T-cell (primary cell): ENCODE measurements at regions not wholly inside any gene's neighbourhood (a gene's known extent, or its start where the extent isn't known, plus 50 kb on each side); places are given as distances from the start of the nearest gene placed in this dataset.

Experiments
- ATAC-seq, 4 experiments: fragments of 200-7000 bp in 3 of 4; fragments of 150-1000 bp in 1 of 4; cut with Tn5 transposase; replicated peaks in 1 of 4; 1 replicate in 3 of 4; 2 replicates in 1 of 4; pipeline ENCODE4 v1.10.0; 2021; ENCODE audit warnings: moderate library complexity in 3 of 4, mild to moderate bottlenecking in 2 of 4, moderate number of reproducible peaks in 1 of 4
- CTCF ChIA-PET, 2 donors: fragments of 300-600 bp; sonication (Branson Sonifier 250); formaldehyde crosslinking; loops; one replicate each; lab custom pipeline; 2022; ENCODE audit warnings: antibody characterized with exemption in 2 of 2; lab: Charles Lee
- POLR2A ChIA-PET, 2 donors: fragments of 300-600 bp; sonication (Branson Sonifier 250); formaldehyde crosslinking; loops; one replicate each; lab custom pipeline; 2022; ENCODE audit warnings: antibody characterized with exemption in 2 of 2; lab: Charles Lee
- DNase-seq, 35 experiments: peaks; one replicate each; pipeline versions ENCODE4 v3.0.0 to v3.0.0-alpha.2; 2013 to 2023
- H3K27ac ChIP-seq: one replicate; pipeline ENCODE4 v1.5.1; 2013; ENCODE audit warnings: low read length
- H3K27me3 ChIP-seq, 2 experiments: replicated peaks in 1 of 2; 1 replicate in 1 of 2; 2 replicates in 1 of 2; pipeline versions ENCODE4 v1.6.1 to v1.7.0; 2013; ENCODE audit warnings: low read length in 1 of 2, mixed read lengths in 1 of 2; ENCODE audit not compliant: control insufficient read depth in 2 of 2, insufficient read depth in 2 of 2; ENCODE audit errors: extremely low read depth in 1 of 2
- H3K36me3 ChIP-seq, 2 donors: 1 replicate in 1 of 2; 2 replicates in 1 of 2; pipeline versions ENCODE4 v1.6.1 to v1.7.0; 2013; ENCODE audit warnings: low read length in 1 of 2; ENCODE audit not compliant: control insufficient read depth in 2 of 2, insufficient read depth in 1 of 2; ENCODE audit errors: extremely low read depth in 1 of 2
- H3K4me1 ChIP-seq, 2 experiments: 1 replicate in 1 of 2; 2 replicates in 1 of 2; pipeline versions ENCODE4 v1.6.1 to v1.7.0; 2013; ENCODE audit warnings: low read length in 2 of 2, mixed read lengths in 1 of 2; ENCODE audit not compliant: insufficient read depth in 2 of 2, control insufficient read depth in 1 of 2; ENCODE audit errors: extremely low read depth in 1 of 2
- H3K4me3 ChIP-seq, 2 donors: 1 replicate in 1 of 2; 2 replicates in 1 of 2; pipeline versions ENCODE4 v1.5.1 to v1.7.0; 2013; ENCODE audit warnings: mild to moderate bottlenecking in 2 of 2, low read length in 1 of 2, moderate library complexity in 1 of 2; ENCODE audit not compliant: control insufficient read depth in 1 of 2; ENCODE audit errors: extremely low read depth in 1 of 2
- H3K9me3 ChIP-seq: 2 replicates; pipeline ENCODE4 v1.7.0; 2013
- H3K27ac Mint-ChIP-seq, 2 donors: one replicate each; pipeline ENCODE4 v1.8.0; 2020 to 2021; ENCODE audit warnings: mild to moderate bottlenecking in 2 of 2, mixed read lengths in 2 of 2
- H3K27me3 Mint-ChIP-seq, 2 donors: one replicate each; pipeline ENCODE4 v1.8.0; 2021 to 2022; ENCODE audit warnings: mixed read lengths in 2 of 2
- H3K36me3 Mint-ChIP-seq: one replicate; pipeline ENCODE4 v1.8.0; 2021; ENCODE audit warnings: mixed read lengths
- H3K4me1 Mint-ChIP-seq, 3 donors: one replicate each; pipeline ENCODE4 v1.8.0; 2020 to 2022; ENCODE audit warnings: mixed read lengths in 3 of 3, mild to moderate bottlenecking in 1 of 3
- H3K4me3 Mint-ChIP-seq, 3 donors: one replicate each; pipeline ENCODE4 v1.8.0; 2020 to 2022; ENCODE audit warnings: mild to moderate bottlenecking in 3 of 3, mixed read lengths in 3 of 3, moderate library complexity in 3 of 3
- H3K9me3 Mint-ChIP-seq, 3 donors: one replicate each; pipeline ENCODE4 v1.8.0; 2020 to 2022; ENCODE audit warnings: mixed read lengths in 3 of 3
- WGBS: methylation state at CpG from one replicate; pipeline ENCODE4 v1.1.5; 2013; ENCODE audit warnings: missing lambda C conversion rate; ENCODE audit not compliant: insufficient coverage; 5-methylcytosine and 5-hydroxymethylcytosine counted together

GRCh38 chr17:51541215-51541614, 280.9 kb downstream of the UTP18 start:
- Mint-ChIP-seq H3K4me3 (no peak overlapping the region), H3K9me3 (no peaks in the 10 kb centered on the region), H3K27me3 (no peaks in the 10 kb centered on the region), H3K27ac (no peak overlapping the region), H3K36me3 (no peaks in the 10 kb centered on the region), H3K4me1 (peaks cover 13 to 26% (median 18%) of the 10 kb centered on the region in 3 donors)
- no peak for ATAC-seq
- POLR2A ChIA-PET = no interaction called here
- CTCF ChIA-PET = interaction anchor here (0.6 to 1.5 kb wide), 4 partner anchors 8 to 398 kb away, joined by 3 to 12 read pairs (median 6); no protein-coding TSS in a partner anchor
- WGBS = 80% methylated on average over 1 of the region's 3 CpGs
- H3K9me3 ChIP-seq = no peaks in the 10 kb centered on the region
- H3K4me1 ChIP-seq = peaks cover 4 to 8% of the 10 kb centered on the region in 2 experiments
- H3K27ac ChIP-seq = no peak overlapping the region
- no peak overlapping the region for H3K4me3 ChIP-seq
- H3K36me3 ChIP-seq = no peaks in the 10 kb centered on the region
- no peak for DNase-seq
- peaks cover 0 to 7% of the 10 kb centered on the region in 2 experiments for H3K27me3 ChIP-seq

DNA sequence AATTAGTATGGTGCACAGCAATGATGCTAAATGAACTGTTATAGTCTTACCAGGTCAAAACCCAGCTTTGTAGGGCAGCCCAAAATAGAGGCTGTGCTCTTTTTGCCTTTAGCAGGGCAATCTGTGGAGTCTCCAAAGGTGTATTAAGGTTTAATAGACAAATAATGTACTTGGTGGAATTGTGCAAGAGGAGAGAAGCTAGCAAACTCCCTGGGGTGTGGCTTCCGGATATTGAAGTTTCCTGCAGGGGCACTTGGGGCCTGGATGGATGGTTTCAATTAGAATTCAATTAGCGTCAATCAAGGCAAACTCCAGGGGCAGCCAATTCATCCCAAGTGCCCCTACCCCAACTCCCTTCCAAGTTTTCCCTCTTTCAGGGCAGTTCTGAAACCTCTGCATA, 285.8 kb downstream of the UTP18 start:
- H3K9me3 Mint-ChIP-seq = no peaks in the 10 kb centered on the region
- H3K4me1 Mint-ChIP-seq = peaks cover 1 to 7% (median 2%) of the 10 kb centered on the region in 3 donors
- no peaks in the 10 kb centered on the region for H3K36me3 Mint-ChIP-seq
- no peak overlapping the region for H3K27ac Mint-ChIP-seq
- no CpG with 5 or more reads among the region's 2 CpGs for WGBS
- Histone ChIP-seq H3K36me3 (no peaks in the 10 kb centered on the region), H3K4me1 (no peaks in the 10 kb centered on the region), H3K4me3 (no peak overlapping the region), H3K27ac (no peak overlapping the region), H3K27me3 (peaks cover 0 to 5% of the 10 kb centered on the region in 2 experiments), H3K9me3 (no peaks in the 10 kb centered on the region)
- DNase-seq (no peak), ATAC-seq (no peak)
- peaks cover 0 to under 1% of the 10 kb centered on the region in 2 donors for H3K27me3 Mint-ChIP-seq
- CTCF ChIA-PET = no interaction called here
- no peak overlapping the region for H3K4me3 Mint-ChIP-seq
- POLR2A ChIA-PET = no interaction called here

- H3K4me3 ChIP-seq = no peak overlapping the region
- no peaks in the 10 kb centered on the region for H3K4me1 Mint-ChIP-seq
- POLR2A ChIA-PET = no interaction called here
Observed at GRCh38 chr17:51548125-51548524, 287.8 kb downstream of the UTP18 start.

DNA sequence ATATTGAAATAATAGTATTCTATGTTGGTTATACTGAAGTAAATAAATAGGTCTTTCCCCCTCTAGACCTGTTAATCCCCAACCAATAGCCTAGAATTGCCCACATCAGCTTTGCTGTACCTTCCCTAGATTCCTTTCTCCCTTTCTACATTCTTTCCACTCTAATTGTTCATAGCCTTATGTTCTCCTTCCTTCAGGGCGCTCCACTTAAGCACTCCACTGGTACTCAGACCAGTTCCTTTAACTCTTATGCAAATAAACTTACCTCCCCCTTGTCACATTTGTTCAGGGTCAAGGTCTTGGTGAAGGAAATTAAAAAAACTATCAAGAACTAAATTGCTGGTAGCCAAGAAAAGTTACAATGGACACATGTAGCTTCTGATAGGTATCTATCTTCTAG, 294.8 kb downstream of the UTP18 start:
- H3K4me1 ChIP-seq = no peaks in the 10 kb centered on the region
- DNase-seq (no peak), ATAC-seq (no peak)
- ChIA-PET POLR2A (no interaction called here), CTCF (no interaction called here)
- peaks cover 0 to 4% of the 10 kb centered on the region in 2 experiments for H3K27me3 ChIP-seq
- H3K9me3 ChIP-seq = no peaks in the 10 kb centered on the region
- H3K9me3 Mint-ChIP-seq = no peaks in the 10 kb centered on the region
- H3K4me3 ChIP-seq = no peak overlapping the region
- no peaks in the 10 kb centered on the region for H3K36me3 Mint-ChIP-seq
- no CpG with 5 or more reads among the region's 1 CpG for WGBS
- H3K27me3 Mint-ChIP-seq = peaks cover 22 to 25% of the 10 kb centered on the region in 2 donors
- no peaks in the 10 kb centered on the region for H3K36me3 ChIP-seq
- no peak overlapping the region for H3K4me3 Mint-ChIP-seq
- no peak overlapping the region for H3K27ac ChIP-seq
- no peak overlapping the region for H3K27ac Mint-ChIP-seq
- no peaks in the 10 kb centered on the region for H3K4me1 Mint-ChIP-seq

More at GRCh38 chr17:51548125-51548524, 287.8 kb downstream of the UTP18 start:
- no peak overlapping the region for H3K27ac Mint-ChIP-seq
- DNase-seq (no peak), ATAC-seq (no peak)
- peaks cover 2 to 10% of the 10 kb centered on the region in 2 donors for H3K27me3 Mint-ChIP-seq
- WGBS = 64% methylated on average over 3 of the region's 4 CpGs
- Histone ChIP-seq H3K27me3 (peaks cover 0 to 5% of the 10 kb centered on the region in 2 experiments), H3K9me3 (no peaks in the 10 kb centered on the region), H3K4me1 (no peaks in the 10 kb centered on the region), H3K27ac (no peak overlapping the region), H3K36me3 (no peaks in the 10 kb centered on the region)
- no peaks in the 10 kb centered on the region for H3K36me3 Mint-ChIP-seq
- no peak overlapping the region for H3K4me3 Mint-ChIP-seq
- CTCF ChIA-PET = no interaction called here
- H3K9me3 Mint-ChIP-seq = no peaks in the 10 kb centered on the region

DNA sequence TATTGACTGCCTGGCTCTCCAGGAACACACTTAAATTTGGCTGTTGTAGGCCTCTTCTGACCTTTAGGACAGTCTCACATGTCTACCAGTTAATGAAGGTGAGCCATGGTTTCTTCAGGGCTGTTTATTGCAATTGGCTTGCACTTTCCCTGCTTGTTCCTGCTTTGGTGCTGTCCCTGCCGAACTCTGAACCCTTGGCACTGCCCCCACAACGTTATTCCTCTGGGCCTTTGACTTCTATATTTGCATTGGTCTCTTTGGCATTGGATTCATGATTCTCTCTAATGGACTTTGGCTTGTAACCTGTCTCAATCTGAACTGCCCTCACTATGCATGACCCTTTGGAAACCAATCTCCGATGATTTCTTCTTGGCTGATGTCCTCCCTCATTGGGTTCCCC, 299.4 kb downstream of the UTP18 start:
- no peak overlapping the region for H3K4me3 ChIP-seq
- no peak for ATAC-seq
- Mint-ChIP-seq H3K36me3 (no peaks in the 10 kb centered on the region), H3K4me1 (no peaks in the 10 kb centered on the region), H3K9me3 (no peaks in the 10 kb centered on the region), H3K27ac (no peak overlapping the region), H3K4me3 (no peak overlapping the region), H3K27me3 (peaks cover 28 to 41% of the 10 kb centered on the region in 2 donors)
- H3K9me3 ChIP-seq = no peaks in the 10 kb centered on the region
- H3K27ac ChIP-seq = no peak overlapping the region
- peaks cover 0 to 2% of the 10 kb centered on the region in 2 experiments for H3K27me3 ChIP-seq
- POLR2A ChIA-PET = no interaction called here
- CTCF ChIA-PET = no interaction called here
- no peak for DNase-seq
- no peaks in the 10 kb centered on the region for H3K4me1 ChIP-seq
- 22% methylated on average over 2 of the region's 3 CpGs for WGBS
- no peaks in the 10 kb centered on the region for H3K36me3 ChIP-seq

DNA sequence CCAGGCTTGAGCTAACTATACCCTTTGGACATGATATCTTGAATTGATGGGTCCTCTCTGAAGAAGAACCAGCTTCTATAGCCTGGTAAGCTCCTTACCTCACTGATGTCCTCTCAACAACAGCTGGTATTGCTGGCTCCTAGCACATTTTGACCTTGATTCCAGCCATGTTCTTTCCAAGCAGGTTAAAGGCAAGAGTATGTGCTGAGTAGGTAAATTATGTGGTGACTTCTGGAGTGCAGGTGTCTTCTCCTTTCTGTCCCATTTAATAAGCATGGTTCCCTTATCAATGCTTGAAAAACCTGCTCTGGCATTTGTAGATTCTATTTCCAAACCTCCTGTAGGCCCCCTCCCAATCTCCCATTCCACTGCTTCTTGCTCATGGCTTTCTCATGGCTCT, 300.1 kb downstream of the UTP18 start:
- H3K9me3 Mint-ChIP-seq = no peaks in the 10 kb centered on the region
- Histone ChIP-seq H3K4me3 (no peak overlapping the region), H3K27me3 (peaks cover 0 to 2% of the 10 kb centered on the region in 2 experiments), H3K9me3 (no peaks in the 10 kb centered on the region), H3K4me1 (no peaks in the 10 kb centered on the region), H3K27ac (no peak overlapping the region), H3K36me3 (no peaks in the 10 kb centered on the region)
- ATAC-seq (no peak), DNase-seq (no peak)
- H3K36me3 Mint-ChIP-seq = no peaks in the 10 kb centered on the region
- H3K4me1 Mint-ChIP-seq = no peaks in the 10 kb centered on the region
- H3K27ac Mint-ChIP-seq = no peak overlapping the region
- ChIA-PET POLR2A (no interaction called here), CTCF (no interaction called here)
- peaks cover 25 to 40% of the 10 kb centered on the region in 2 donors for H3K27me3 Mint-ChIP-seq
- H3K4me3 Mint-ChIP-seq = no peak overlapping the region

- no peaks in the 10 kb centered on the region for H3K36me3 ChIP-seq
- no peak overlapping the region for H3K4me3 Mint-ChIP-seq
- H3K27me3 Mint-ChIP-seq = peaks cover 30 to 42% of the 10 kb centered on the region in 2 donors
- H3K4me3 ChIP-seq = no peak overlapping the region
- H3K27ac ChIP-seq = no peak overlapping the region
- no peaks in the 10 kb centered on the region for H3K36me3 Mint-ChIP-seq
- H3K9me3 ChIP-seq = no peaks in the 10 kb centered on the region
- peaks cover 0 to 6% of the 10 kb centered on the region in 2 experiments for H3K27me3 ChIP-seq
- ChIA-PET POLR2A (no interaction called here), CTCF (no interaction called here)
- ATAC-seq (no peak), DNase-seq (no peak)
- peaks cover 0 to 3% (median 0%) of the 10 kb centered on the region in 3 donors for H3K9me3 Mint-ChIP-seq
- WGBS = 75% methylated on average over 1 of the region's 3 CpGs
- no peak overlapping the region for H3K27ac Mint-ChIP-seq
- H3K4me1 ChIP-seq = no peaks in the 10 kb centered on the region
- no peaks in the 10 kb centered on the region for H3K4me1 Mint-ChIP-seq
Observed at GRCh38 chr17:51563961-51564360, 303.6 kb downstream of the UTP18 start.
